ENCODE measurements at regions not wholly inside any gene's neighbourhood (a gene's known extent, or its start where the extent isn't known, plus 50 kb on each side); places are given as distances from the start of the nearest gene placed in this dataset.
A peak's percentile ranks its signal among the peaks of the same experiment; 100 is the strongest.
"Not testable (repeated sequence)": the region's sequence is repeated elsewhere in the genome, so short reads cannot be mapped to it uniquely, and the experiment has no call there.

GRCh38 chr9:80522465-80522864 lies 950.7 kb downstream of the TLE4 start:
- no peak for DNase-seq (ENCODE audit: low spot score in 2 of 2)
- FAIRE-seq = no peak

DNA sequence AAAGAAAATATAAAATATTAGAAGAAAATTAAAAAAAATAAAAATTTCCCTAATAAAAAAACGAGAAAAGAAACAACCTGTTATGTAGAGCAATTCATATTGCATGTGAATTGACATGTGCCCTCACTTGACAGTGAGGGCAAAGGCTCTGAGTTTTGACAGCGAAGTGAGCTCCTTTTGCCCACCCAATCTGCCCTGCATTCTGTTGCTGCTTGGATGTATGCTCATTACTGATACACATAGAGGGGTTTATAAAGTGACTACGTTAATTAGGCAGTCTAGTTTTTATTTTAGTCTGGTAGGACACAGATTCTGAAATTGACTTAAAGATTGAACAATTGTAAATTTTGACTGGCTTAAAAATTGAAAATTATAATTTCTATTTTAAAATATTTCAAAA lies 949.4 kb downstream of the TLE4 start:
- no peak for FAIRE-seq
- DNase-seq (ENCODE audit: low spot score in 2 of 2) = no peak

DNA sequence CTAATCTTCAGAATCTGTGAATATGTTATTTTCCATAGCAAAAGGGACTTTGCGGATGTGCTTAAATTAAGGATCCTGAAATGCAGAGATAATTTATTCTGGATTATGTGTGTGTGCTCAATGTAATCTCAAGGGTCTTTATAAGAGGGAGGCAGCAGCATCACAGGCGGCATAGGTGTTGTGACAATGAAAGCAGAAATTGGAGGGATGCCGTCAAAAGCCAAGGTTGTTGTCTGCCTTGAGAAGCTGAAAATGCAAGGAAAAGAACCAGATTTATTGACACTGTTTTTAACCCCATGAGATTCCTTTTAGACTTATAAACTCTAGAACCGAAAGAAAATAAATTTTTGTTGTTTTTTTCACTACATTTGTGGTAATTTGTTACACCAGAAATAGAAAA lies 948.5 kb downstream of the TLE4 start:
- no peak for DNase-seq (ENCODE audit: low spot score in 2 of 2)
- no peak for FAIRE-seq

DNA sequence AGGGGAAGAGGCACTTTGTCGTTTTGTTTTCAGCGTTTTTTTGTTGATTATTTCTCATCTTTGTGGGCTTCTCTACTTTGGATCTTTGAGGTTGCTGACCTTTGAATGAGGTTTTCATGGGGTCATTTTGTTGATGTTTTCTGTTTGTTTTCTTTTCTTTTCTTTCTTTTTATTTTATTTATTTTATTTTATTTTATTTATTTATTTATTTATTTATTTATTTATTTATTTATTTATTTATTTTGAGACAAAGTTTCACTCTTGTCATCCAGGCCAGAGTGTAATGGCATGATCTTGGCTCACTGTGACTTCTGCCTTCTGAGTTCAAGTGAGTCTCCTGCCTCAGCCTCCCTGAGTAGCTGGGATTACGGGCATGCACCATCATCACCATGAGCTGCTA lies 946.7 kb downstream of the TLE4 start:
- DNase-seq (ENCODE audit: low spot score in 2 of 2) = no peak
- FAIRE-seq = no peak

DNA sequence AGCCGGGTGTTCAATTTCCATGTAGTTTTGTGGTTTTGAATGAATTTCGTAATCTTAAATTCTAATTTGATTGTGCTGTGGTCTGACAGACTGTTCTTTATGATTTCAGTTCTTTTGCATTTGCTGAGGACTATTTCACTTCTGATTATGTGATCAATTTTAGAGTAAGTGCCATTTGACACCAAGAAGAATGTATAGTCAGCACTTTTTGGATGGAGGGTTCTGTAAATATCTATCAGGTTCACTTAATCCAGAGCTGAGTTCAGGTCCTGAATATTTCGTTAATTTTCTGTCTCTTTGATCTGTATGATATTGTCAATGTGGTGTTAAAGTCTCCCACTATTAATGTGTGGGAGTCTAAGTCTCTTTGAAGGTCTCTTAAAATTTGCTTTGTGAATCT lies 944.9 kb downstream of the TLE4 start:
- FAIRE-seq = no peak
- no peak for DNase-seq (ENCODE audit: low spot score in 2 of 2)

DNA sequence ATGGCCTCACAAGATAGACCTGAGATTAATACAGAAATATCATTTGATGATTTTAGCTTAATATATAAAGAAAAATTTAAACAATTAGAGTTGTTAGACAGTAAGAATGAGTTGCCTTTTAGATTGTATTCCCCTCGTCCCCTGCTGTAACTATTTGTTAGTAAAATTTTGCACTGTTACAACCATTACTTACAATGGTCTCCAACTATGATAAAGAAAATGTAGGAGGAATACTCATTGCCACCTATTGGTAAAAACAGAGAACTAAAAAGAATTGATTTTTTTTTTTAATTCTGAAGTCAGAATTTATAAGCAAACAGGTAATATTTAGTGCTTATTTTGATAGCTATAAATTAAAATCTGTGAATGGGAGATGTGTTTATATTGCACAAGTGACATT lies 937.6 kb downstream of the TLE4 start:
- DNase-seq (ENCODE audit: low spot score in 2 of 2) (no peak), FAIRE-seq (peak; percentile 13)

DNA sequence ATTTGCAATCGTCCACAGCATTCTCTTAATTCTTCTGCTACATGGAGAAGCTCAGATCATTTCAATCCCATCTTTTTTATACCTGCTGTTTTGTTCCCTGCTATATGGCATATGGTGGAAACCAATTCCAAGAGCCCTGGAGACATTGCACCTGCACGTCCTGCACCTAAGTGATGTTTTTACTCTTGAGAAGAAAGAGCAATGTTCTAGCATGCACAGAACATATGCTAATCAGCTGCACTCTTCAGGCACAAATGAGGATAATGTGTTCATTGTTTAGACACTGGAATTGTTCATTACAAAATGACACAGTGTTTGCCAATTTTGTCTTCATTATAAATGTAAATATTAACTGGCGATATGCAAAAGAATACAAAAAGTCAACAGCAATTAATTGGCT lies 935.8 kb downstream of the TLE4 start:
- no peak for DNase-seq (ENCODE audit: low spot score in 2 of 2)
- no peak for FAIRE-seq

- DNase-seq (ENCODE audit: low spot score in 2 of 2) (no peak), FAIRE-seq (no peak)
These were observed 933.0 kb downstream of the TLE4 start for GRCh38 chr9:80504601-80505230.

DNA sequence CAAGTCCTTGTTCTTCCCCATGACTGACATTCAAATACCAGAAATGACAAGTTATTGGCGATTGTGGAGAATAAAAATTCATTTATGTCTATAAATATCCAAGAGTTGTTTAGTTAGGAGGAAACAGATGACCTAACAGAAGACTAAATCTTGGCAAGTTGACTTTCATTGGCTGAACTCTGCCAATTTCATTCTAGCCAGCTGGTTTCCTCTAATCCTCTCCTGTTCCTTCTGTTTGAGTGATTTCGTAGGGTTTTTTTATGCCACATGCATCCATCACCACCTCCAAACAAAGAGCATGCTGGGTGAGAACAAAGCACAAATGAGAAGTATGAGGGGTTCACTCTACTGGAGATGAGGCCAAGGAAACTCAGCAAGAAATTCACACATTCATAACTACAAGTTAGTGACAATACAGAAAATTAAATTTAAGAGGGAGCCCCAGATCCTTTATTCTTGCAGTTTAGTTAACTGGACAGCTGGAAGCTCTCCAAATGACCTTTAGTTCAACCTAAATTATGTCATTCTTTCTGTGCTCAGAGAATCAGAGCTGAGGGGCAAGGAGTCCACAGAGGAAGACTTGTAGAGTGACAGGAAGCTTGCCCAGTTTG lies 932.0 kb downstream of the TLE4 start:
- DNase-seq (ENCODE audit: low spot score in 2 of 2) = no peak

GRCh38 chr9:80502306-80502705 lies 930.5 kb downstream of the TLE4 start:
- DNase-seq (ENCODE audit: low spot score in 2 of 2) (no peak), FAIRE-seq (no peak)

More for the DNA sequence above, 932.0 kb downstream of the TLE4 start:
- no peak for FAIRE-seq

GRCh38 chr9:80501635-80502034 lies 929.9 kb downstream of the TLE4 start:
- FAIRE-seq = no peak

GRCh38 chr9:80500300-80500699 lies 928.5 kb downstream of the TLE4 start:
- DNase-seq (ENCODE audit: low spot score in 2 of 2) (no peak), FAIRE-seq (no peak)

More at GRCh38 chr9:80501635-80502034, 929.9 kb downstream of the TLE4 start:
- no peak for DNase-seq (ENCODE audit: low spot score in 2 of 2)

DNA sequence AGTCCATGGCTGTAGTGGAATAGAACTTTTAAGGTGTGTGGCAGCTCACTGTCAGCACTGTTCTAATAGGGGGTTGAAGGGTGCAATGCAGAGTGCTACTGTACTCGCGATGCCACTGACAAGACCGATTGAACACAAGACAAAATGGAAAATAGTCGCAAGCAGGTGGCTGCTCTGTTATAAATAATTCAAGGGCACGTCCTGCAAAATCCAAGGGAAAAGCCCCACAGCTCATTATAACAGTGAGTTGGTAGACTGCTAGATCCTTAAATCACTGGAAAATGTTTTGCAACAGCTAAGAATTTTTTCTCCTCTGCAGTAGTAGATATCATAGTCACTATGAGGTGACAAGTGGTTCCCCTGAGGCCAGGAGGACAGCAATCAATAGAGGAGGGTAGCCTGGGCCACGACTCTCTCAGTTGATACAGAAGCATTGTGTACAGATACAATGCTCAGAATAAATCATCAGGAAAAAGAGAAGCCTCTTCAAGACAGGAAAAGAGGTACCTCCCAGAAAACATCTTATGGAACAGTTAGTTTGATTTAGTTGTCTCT lies 926.3 kb downstream of the TLE4 start:
- DNase-seq (ENCODE audit: low spot score in 2 of 2) (no peak), FAIRE-seq (no peak)

- FAIRE-seq (no peak), DNase-seq (ENCODE audit: low spot score in 2 of 2) (no peak)
These were observed 925.3 kb downstream of the TLE4 start for GRCh38 chr9:80496901-80497556.

GRCh38 chr9:80493258-80493657 lies 921.5 kb downstream of the TLE4 start:
- FAIRE-seq (no peak), DNase-seq (ENCODE audit: low spot score in 2 of 2) (no peak)

DNA sequence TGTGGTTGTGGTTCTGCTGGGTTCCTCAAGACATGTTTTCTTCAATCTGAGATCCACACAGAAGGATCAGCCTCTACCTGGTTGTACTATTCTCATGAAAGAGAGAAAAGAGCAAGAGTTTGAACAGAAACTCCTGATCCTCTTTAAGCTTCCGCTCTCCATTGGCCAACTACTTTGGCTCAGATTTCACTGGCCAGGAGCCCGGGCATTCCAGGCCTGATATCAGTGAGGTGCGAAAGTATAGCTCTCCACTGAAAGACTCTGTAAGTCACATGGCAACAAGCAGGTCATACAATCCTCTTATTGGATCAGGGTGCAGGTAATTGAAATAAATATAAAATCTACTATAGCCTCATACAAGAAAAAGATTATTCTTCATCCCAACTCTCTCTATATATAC lies 920.5 kb downstream of the TLE4 start:
- DNase-seq (ENCODE audit: low spot score in 2 of 2) (no peak), FAIRE-seq (no peak)

GRCh38 chr9:80491086-80491696 lies 919.4 kb downstream of the TLE4 start:
- no peak for DNase-seq (ENCODE audit: low spot score in 2 of 2)
- FAIRE-seq = no peak

DNA sequence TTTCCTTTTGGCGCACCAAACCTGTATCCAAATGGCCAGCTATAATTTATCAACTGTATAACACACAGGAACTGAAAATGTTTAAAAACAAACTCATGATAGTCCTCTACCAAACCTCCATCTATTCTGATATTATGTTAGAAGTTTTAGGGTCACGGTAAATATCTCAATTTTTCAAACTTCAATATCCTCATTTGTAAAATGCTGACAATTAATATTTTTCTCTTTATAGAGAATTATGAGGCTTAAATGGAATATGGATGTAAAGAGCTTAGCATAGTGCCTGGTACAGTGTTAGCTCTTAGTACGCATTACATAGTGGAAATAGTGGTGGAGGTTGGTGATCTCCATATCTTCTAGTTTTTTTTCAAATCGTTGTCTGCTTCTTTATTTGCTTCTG lies 917.6 kb downstream of the TLE4 start:
- DNase-seq (ENCODE audit: low spot score in 2 of 2) (no peak), FAIRE-seq (no peak)

DNA sequence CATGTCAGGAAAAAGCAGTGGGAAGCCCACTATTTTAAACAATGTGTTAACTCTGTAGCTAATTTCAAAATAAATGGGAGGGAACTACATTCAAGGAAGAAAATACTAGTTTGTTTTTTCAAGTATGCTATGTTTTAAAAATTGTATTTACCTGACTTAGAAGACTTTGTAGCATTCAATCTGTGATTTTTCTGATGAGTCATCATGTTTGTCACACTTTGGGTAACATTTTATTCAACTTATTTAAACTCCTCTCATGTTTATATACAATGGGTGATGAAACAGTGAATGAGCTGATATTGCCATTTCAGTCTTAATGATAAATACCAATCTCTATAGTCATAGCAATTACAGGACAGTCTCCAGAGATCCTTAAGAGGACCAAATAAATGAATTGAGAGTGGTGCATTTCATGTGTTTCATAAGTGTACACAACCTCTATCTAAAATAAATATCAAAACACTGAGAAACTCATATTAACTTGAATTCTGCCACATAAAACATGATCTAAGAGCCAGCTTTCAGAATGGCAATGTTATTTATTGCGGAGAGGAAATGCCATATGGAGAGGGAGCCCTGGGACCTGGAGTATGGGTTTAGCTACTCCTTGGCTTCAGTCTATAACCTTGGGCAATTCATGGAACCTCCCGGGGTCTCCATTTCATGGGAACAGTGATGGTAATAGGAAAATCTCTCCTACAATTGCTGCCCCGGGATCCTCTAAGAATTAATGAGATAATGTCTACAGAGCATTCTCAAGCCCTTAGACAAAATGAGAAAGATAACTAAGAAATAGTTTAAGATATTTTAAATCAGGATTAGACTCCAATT lies 913.9 kb downstream of the TLE4 start:
- no peak for DNase-seq (ENCODE audit: low spot score in 2 of 2)

DNA sequence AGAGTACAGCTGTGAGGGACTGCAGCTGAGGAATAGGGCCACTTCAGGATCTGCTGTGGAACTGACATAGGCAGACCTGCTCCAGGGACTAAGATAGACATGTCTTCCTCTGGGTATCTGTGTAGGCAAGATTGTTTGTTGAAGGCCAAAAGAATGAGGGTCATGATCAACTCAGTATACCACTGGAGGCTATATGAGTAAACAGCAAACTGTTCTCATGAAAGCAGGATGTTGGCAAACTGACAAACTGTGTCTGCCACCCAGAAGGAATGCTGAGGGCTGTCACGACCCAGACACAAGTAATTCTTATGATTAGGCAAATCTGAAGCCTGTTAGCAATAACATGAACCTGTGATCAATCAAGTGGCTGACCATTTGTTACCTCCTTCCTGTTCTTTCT lies 910.5 kb downstream of the TLE4 start:
- FAIRE-seq; DNase-seq (ENCODE audit: low spot score in 2 of 2): not testable (repeated sequence)

More for the DNA sequence above, 913.9 kb downstream of the TLE4 start:
- FAIRE-seq = no peak

Measured in frontal cortex (tissue), 3 donors.